Fibroblast of lung (primary cell): ENCODE measurements at regions not wholly inside any gene's neighbourhood (a gene's known extent, or its start where the extent isn't known, plus 50 kb on each side); places are given as distances from the start of the nearest gene placed in this dataset.

Source experiments
- DNase-seq, 2 donors: peaks; one replicate each; pipeline versions ENCODE4 v3.0.0 to v3.0.0-alpha.2; 2010; ENCODE audit warnings: low read depth in 2 of 2
- H2AFZ ChIP-seq: 2 replicates; pipeline ENCODE4 v1.5.1; 2012; ENCODE audit warnings: low read length, control low read depth, inconsistent platforms
- H3K27ac ChIP-seq: 2 replicates; pipeline ENCODE4 v1.5.1; 2011; ENCODE audit warnings: low read length, control low read depth; ENCODE audit not compliant: insufficient read depth
- H3K27me3 ChIP-seq: 2 replicates; pipeline ENCODE4 v1.5.1; 2011; ENCODE audit warnings: mild to moderate bottlenecking, low read length; ENCODE audit not compliant: control insufficient read depth, insufficient read depth
- H3K36me3 ChIP-seq: 2 replicates; pipeline ENCODE4 v1.5.1; 2011; ENCODE audit warnings: low read length; ENCODE audit not compliant: control insufficient read depth, insufficient read depth
- H3K4me1 ChIP-seq: 2 replicates; pipeline ENCODE4 v1.5.1; 2011; ENCODE audit warnings: low read length; ENCODE audit not compliant: control insufficient read depth, insufficient read depth; ENCODE audit errors: extremely low read depth
- H3K4me2 ChIP-seq: 2 replicates; pipeline ENCODE4 v1.5.1; 2011; ENCODE audit warnings: low read length, control low read depth; ENCODE audit not compliant: insufficient read depth; ENCODE audit errors: extremely low read depth
- H3K4me3 ChIP-seq, 4 experiments: fragments of 200-600 bp in 1 of 4; sonication (generic) in 1 of 4; replicated peaks in 1 of 4; 2 replicates each; pipeline ENCODE4 v1.5.1; 2011 to 2016; ENCODE audit warnings: low read length in 4 of 4, low read depth in 3 of 4, mild to moderate bottlenecking in 3 of 4, control low read depth in 2 of 4, inconsistent platforms in 1 of 4, mixed read lengths in 1 of 4; ENCODE audit not compliant: insufficient read depth in 1 of 4; ENCODE audit errors: control extremely low read depth in 1 of 4
- H3K79me2 ChIP-seq: 2 replicates; pipeline ENCODE4 v1.5.1; 2012; ENCODE audit warnings: mild to moderate bottlenecking, low read length, inconsistent platforms; ENCODE audit not compliant: control insufficient read depth, insufficient read depth
- H3K9ac ChIP-seq: 2 replicates; pipeline ENCODE4 v1.5.1; 2011; ENCODE audit warnings: mild to moderate bottlenecking, low read length, control low read depth; ENCODE audit not compliant: insufficient read depth
- H3K9me3 ChIP-seq: 2 replicates; pipeline ENCODE4 v1.5.1; 2012; ENCODE audit warnings: low read depth, low read length; ENCODE audit not compliant: control insufficient read depth, insufficient read depth
- H4K20me1 ChIP-seq: 2 replicates; pipeline ENCODE4 v1.5.1; 2011; ENCODE audit warnings: low read length; ENCODE audit not compliant: control insufficient read depth, insufficient read depth; ENCODE audit errors: extremely low read depth
- EZH2 ChIP-seq: IDR thresholded peaks from 2 replicates; pipeline ENCODE4 v1.5.1; 2012; ENCODE audit warnings: low read length, control low read depth, mild to moderate bottlenecking; ENCODE audit errors: missing control alignments
- TF ChIP-seq, protein P1 (sequence below), 2 donors: IDR thresholded peaks in 1 of 2; conservative IDR thresholded peaks in 1 of 2; 1 replicate in 1 of 2; 2 replicates in 1 of 2; pipeline ENCODE4 v1.5.1; 2011 to 2012; ENCODE audit warnings: low read length in 2 of 2, control low read depth in 1 of 2, inconsistent platforms in 1 of 2, low read depth in 1 of 2, mild to moderate bottlenecking in 1 of 2

DNA sequence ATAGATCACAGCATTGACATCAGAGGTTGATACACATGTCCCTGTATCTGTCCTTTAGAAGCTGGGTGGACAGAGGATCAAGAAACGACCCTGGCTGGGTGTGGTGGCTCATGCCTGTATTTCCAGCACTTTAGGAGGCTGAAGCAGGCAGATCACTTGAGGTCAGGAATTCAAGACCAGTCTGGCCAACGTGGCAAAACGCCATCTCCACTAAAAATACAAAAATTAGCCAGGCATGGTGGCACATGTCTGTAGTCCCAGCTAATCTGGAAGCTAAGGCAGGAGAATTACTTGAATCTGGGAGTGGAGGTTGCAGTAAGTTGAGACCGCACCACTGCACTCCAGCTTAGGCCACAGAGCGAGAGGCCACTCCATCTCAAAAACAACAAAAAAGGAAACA lies 300.4 kb upstream of the AMELY start:
- no peaks in the 10 kb centered on the region for H3K9me3 ChIP-seq
- no peaks in the 10 kb centered on the region for H3K4me1 ChIP-seq
- no peak overlapping the region for H3K9ac ChIP-seq
- no peak overlapping the region for H3K4me2 ChIP-seq
- DNase-seq = no peak
- no peaks in the 10 kb centered on the region for H4K20me1 ChIP-seq
- TF ChIP-seq, protein P1, sequence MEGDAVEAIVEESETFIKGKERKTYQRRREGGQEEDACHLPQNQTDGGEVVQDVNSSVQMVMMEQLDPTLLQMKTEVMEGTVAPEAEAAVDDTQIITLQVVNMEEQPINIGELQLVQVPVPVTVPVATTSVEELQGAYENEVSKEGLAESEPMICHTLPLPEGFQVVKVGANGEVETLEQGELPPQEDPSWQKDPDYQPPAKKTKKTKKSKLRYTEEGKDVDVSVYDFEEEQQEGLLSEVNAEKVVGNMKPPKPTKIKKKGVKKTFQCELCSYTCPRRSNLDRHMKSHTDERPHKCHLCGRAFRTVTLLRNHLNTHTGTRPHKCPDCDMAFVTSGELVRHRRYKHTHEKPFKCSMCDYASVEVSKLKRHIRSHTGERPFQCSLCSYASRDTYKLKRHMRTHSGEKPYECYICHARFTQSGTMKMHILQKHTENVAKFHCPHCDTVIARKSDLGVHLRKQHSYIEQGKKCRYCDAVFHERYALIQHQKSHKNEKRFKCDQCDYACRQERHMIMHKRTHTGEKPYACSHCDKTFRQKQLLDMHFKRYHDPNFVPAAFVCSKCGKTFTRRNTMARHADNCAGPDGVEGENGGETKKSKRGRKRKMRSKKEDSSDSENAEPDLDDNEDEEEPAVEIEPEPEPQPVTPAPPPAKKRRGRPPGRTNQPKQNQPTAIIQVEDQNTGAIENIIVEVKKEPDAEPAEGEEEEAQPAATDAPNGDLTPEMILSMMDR (conservative IDR thresholded peaks at IDR 0.05 in 1 of 2, IDR thresholded peaks at IDR 0.05 in 1 of 2; ENCODE audit: low read depth in 1 of 2, low read length in 2 of 2) = no peak
- TF ChIP-seq EZH2 = no peak
- H3K36me3 ChIP-seq = no peaks in the 10 kb centered on the region
- H2AFZ ChIP-seq = no peak overlapping the region
- H3K4me3 ChIP-seq = no peak overlapping the region
- H3K79me2 ChIP-seq = no peaks in the 10 kb centered on the region
- H3K27me3 ChIP-seq = no peaks in the 10 kb centered on the region
- no peak overlapping the region for H3K27ac ChIP-seq

DNA sequence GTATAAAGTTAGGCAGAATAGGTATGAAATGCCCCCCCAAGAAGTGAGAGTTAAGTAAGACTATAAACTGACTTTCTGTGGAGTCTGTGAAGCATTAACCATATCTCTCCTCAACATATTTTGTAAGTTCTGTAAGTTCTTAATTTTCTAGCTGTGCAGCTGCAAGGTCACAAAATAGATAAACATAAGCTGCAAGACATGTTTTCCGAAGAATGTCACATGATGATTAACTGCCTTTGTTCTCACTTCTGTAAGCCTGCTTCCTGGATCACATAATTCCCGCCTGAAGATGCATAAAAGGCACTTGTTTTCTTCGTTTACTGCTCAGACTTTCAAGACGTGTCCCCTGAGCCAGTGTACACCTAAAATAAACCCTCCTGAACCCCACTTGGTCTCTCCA lies 292.9 kb upstream of the AMELY start:
- Histone ChIP-seq H4K20me1 (no peaks in the 10 kb centered on the region), H3K4me2 (no peak overlapping the region), H3K27ac (no peak overlapping the region), H3K79me2 (no peaks in the 10 kb centered on the region), H3K4me3 (no peak overlapping the region), H3K9me3 (no peaks in the 10 kb centered on the region), H3K9ac (no peak overlapping the region), H2AFZ (no peak overlapping the region), H3K4me1 (no peaks in the 10 kb centered on the region), H3K36me3 (no peaks in the 10 kb centered on the region), H3K27me3 (no peaks in the 10 kb centered on the region)
- DNase-seq = no peak
- TF ChIP-seq, protein P1 (conservative IDR thresholded peaks at IDR 0.05 in 1 of 2, IDR thresholded peaks at IDR 0.05 in 1 of 2; ENCODE audit: low read depth in 1 of 2, low read length in 2 of 2) = no peak
- no peak for TF ChIP-seq EZH2

DNA sequence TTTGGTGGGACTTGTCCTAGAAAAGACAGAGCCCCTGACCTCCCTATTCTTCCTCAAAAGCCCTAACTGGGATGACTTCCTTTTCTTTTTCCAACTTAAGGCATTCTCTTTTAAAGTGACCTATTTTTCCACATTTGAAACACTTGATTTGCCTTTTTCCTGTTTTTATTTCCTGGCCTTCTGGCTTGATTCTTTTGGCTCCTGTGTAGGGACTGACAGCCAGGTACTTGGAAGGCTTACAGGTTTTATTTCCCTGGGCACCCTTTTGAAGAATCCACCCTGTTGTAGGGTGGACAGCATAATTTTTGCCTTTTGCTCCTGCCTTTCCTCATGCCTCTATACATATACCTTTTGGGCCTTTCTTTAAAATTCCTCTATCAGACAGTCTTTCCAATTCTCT lies 271.0 kb upstream of the AMELY start:
- Histone ChIP-seq H3K4me1 (no peaks in the 10 kb centered on the region), H4K20me1 (no peaks in the 10 kb centered on the region), H3K27ac (no peak overlapping the region), H3K4me3 (no peak overlapping the region), H3K36me3 (no peaks in the 10 kb centered on the region), H3K27me3 (no peaks in the 10 kb centered on the region), H2AFZ (no peak overlapping the region), H3K79me2 (no peaks in the 10 kb centered on the region), H3K9ac (no peak overlapping the region), H3K4me2 (no peak overlapping the region), H3K9me3 (no peaks in the 10 kb centered on the region)
- DNase-seq = no peak
- TF ChIP-seq, protein P1 (conservative IDR thresholded peaks at IDR 0.05 in 1 of 2, IDR thresholded peaks at IDR 0.05 in 1 of 2; ENCODE audit: low read depth in 1 of 2, low read length in 2 of 2) = no peak
- no peak for TF ChIP-seq EZH2
